GM18499 (cell line): ENCODE measurements at regions not wholly inside any gene's neighbourhood (a gene's known extent, or its start where the extent isn't known, plus 50 kb on each side); places are given as distances from the start of the nearest gene placed in this dataset.

Experiments
- ATAC-seq: cut with Tn5 transposase; IDR thresholded peaks from one replicate; pipeline ENCODE4 v1.9.1; 2021; ENCODE audit warnings: moderate number of reproducible peaks; ENCODE audit not compliant: insufficient read depth, unreplicated experiment

DNA sequence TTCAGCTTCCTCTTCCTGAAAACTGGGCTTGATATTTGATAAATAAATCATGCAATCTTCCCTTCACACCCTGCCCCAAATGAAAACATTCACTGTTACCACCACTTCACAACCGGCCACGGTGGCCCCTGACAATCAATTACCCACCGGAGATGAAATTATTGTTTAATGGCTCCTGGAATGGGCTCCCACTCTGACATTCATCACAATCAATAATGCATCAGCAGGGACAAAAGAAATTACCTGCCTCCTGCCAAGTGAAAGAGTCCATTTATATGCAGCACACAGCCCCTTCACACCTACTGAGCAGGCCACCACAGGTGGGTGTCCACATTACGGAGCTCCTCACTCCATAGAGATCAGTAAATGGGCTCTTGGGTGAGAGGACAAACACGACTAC is 193.5 kb upstream of the SNX19 start:
- ATAC-seq = no peak

DNA sequence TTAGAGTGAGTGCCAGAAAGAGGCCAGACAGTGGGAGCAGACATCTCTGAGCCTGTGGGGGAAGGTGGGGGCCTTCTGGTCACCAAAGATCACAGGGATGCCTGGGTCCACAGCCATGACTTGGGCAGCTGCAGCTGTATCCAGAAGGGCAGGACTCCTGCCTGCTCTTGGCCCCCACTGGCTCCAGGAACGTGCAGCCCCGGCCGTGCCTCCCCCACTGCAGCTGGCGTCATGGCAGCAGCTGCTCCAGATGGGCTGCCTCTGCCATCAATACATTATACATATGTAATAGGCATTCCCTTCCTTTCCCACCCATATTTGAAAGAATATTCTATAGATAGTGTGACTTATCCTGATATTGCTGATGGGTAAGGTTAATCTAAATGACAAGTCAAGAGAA is 195.5 kb upstream of the SNX19 start:
- ATAC-seq = no peak

DNA sequence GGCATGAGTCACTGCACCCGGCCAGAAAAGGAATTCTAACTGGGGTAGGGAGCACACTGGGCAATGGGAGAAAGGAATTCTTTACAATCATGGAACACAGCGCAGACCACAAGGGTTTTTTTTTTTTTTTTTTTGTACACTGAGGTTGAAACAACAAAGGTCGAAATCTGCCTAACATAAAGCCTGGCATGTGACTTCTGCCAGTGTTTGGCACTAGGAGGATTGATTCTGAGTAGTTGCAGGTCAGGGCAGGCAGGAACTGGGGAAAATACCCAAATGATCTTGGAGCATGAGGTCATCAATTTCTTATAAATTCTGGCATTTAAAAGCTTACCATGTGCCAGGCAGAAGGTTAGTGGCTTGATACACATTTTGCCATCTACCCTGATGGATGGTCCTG is 202.0 kb upstream of the SNX19 start:
- no peak for ATAC-seq

- no peak for ATAC-seq
These were observed 205.4 kb upstream of the SNX19 start for GRCh38 chr11:131121426-131122333.

GRCh38 chr11:131122448-131122847 is 206.2 kb upstream of the SNX19 start:
- ATAC-seq = no peak

- no peak for ATAC-seq
These were observed 213.2 kb upstream of the SNX19 start for GRCh38 chr11:131129474-131129873.

DNA sequence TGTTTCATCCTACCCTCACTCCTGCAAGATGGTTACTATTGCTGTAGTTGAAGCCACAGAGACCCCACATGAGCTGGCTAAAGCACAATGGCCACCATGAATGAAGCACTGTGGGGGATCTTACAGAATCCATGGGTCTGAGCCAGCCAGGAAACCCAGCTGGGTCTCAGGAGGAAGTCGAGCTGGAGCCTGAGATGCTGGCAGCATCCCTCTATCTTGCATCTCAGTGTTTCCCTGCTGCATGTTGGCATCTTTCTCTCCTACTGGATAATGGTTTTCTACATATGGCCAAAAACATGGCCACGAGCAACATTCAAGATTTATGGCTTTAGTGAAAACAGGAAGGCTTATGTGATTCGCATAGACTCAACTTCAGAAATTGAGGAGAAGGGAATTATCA is 219.3 kb upstream of the SNX19 start:
- ATAC-seq = no peak

DNA sequence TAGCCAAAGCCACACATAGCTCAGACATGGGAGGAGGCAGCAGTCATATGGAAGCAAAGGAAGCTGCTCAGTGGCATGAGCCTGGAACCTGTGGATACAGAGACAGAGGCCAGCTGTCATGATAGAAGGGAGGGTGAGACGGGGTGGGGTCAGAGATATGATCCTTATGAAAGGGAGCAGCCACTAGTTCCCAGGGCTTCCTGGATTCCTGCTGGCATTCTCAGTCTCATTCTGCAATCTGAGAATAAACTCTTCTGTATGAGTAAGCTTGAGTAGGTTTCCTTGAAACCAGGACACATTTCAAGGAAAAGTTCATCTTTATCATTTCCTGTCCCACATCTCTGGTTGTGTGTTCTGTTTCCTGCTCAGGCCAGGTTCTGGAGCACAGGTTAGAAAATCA is 220.2 kb upstream of the SNX19 start:
- no peak for ATAC-seq

DNA sequence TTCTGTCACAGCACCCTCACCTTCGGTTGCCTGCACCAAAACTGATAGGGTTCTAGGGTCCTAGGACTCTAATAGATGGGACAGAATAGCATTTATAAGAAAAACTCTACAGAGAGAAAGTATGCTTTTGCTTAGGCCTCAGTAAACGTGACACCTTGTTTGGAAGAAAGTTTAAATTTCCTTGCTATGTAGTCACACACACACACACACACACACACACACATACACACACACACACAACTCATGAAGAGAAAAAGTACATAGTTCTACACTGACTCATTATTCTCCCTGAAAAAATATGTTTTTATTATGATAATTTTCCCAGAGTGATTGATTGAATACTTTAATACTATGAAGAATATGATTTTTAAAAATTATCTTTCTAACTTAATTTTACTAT is 220.8 kb upstream of the SNX19 start:
- ATAC-seq = no peak

DNA sequence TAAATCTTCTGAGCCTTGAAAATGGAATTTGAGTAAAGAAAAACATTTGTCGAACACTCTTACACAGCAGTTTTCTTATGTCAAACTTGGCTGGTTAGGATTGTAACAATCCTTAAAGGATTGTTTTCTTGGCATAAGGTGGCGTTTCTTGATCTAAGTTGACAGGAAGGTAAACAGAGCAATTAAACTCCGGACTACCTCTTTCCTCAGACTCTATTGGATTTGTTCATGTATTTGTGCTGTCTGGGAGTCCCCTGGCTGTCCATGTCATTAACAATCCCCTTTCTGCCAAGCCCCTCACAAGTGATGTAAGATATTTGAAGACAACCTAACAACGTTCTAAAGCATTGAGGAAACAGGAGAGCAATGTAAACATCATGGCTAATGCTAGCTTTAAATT is 222.5 kb upstream of the SNX19 start:
- ATAC-seq = no peak

- ATAC-seq = no peak
These were observed 224.6 kb upstream of the NTM start for GRCh38 chr11:131145791-131146190.

- no peak for ATAC-seq
These were observed 223.5 kb upstream of the NTM start for GRCh38 chr11:131146827-131147490.

DNA sequence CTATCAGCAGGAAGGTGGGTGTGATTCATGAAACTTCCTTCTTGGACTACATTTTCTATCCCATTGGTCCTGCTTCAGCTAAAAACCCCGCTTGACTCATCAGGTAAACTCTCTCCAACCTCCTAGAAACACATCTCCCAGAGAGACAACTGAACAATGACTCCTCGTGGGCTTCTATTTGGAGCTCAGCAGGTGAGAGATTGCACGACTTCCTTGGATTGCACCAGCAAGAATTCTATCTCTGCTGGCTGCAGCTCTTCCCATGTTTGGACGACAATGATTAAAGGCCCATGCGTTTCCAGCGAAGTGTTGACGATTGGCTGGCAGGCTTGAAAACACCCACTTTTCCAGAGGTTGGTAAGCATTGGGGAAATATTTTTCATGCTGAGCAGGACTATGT is 216.1 kb upstream of the NTM start:
- ATAC-seq = no peak

DNA sequence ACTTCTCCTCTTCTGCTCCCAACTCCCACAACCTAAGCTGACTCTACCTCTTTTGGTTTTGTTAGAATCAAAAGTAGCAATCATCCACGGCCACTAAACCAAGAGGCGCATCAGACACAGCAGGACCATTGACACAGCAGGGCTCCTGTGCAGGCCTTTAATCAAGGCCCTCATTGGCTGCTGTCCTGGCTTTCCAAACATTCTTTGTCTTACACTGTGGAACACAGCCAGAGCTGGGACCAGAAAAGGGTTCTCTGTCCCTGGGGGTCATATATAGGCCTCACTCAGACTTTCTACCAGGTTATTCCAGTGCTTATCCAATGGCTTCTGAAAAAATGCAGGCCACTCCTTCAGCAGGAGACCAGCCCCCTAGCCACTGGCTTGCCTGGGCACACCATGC is 212.7 kb upstream of the NTM start:
- ATAC-seq = no peak

- no peak for ATAC-seq
These were observed 209.6 kb upstream of the NTM start for GRCh38 chr11:131160846-131161245.

DNA sequence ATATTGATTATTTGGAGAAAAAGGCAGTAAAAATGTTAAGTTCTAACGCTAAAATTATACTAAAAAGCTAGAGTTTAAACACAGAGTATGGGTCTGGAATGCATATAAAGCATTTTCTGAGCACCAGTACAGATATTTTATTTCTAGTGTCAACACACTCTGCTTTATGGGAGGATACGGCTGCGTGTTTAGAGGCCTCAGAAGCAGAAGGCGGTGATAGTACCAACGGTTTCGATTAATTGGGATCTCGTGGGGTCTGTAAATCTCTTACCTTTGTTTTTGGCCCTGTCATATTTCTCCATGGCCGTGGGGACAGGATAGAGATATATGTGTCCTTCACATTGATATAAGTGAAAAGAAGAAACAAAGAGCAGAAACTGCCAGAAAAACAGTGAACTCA is 206.8 kb upstream of the NTM start:
- no peak for ATAC-seq

DNA sequence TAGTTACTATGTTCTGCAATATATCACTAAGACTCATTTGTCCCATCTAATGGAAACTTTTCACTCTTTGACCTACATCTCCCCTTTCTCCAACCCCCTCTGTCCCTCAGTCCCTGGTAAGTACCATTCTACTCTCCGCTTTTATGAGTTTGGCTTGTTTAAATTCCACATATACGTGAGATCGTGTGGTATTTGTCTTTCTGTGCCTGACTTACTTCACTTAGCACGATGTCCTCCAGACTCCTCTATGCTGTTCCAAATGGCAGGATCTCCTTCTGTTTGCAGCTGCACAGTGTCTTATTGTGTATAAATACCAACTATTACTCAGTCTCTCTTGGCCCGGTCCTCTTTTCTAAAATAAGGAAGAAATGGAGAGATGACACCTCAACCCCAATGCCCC is 205.4 kb upstream of the NTM start:
- no peak for ATAC-seq

- no peak for ATAC-seq
These were observed 201.3 kb upstream of the NTM start for GRCh38 chr11:131168839-131169713.

- ATAC-seq = no peak
These were observed 198.4 kb upstream of the NTM start for GRCh38 chr11:131172011-131172410.

DNA sequence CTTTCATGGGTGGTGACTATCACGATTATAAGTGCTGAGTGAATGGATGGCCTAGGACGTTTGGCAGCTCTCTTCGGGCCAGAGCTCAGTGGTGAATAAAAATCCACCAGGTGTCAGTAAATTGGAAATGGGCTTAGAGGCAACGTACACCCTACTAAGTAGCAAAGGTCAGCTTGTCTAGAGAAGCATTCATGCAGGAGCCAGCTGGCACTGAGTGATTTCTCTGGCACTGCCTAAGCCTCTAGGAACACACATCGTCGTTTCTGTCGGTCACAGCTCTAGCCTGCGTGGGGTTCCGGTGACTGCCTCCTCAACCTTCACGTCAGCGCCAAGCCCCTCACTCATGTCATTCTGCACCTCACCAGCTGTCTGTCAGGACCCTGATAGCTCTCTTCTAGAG is 192.4 kb upstream of the NTM start:
- no peak for ATAC-seq

DNA sequence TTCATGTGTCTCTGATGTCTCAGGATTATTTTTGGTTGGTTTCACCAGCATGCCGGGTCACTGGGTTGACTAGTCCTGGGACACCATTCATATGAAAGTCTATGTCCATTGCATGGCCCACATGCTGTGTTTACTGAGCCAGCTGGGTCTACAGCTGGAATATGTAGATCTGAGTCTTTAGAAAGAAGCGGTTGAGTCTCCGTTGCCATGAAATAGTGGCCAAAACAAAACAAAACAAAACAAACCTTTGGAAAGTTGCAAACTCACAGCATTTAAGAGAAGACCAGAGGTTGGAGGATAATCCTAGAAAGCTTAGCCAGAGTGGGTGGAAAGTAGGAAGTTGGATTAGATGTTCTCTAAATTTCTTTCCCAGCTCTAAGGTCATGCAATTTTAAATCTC is 191.8 kb upstream of the NTM start:
- ATAC-seq = no peak
